Breast epithelium (tissue), 4 donors: ENCODE measurements at regions not wholly inside any gene's neighbourhood (a gene's known extent, or its start where the extent isn't known, plus 50 kb on each side); places are given as distances from the start of the nearest gene placed in this dataset.

Experiments
- DNase-seq, 2 donors: peaks; one replicate each; pipeline ENCODE4 v3.0.0-alpha.2; 2019; ENCODE audit warnings: low spot score in 2 of 2
- H3K27ac ChIP-seq, 2 donors: fragments of 200-600 bp; sonication (generic) in 1 of 2; one replicate each; pipeline ENCODE4 v1.5.1; 2016 to 2019; ENCODE audit warnings: mild to moderate bottlenecking in 1 of 2
- H3K27me3 ChIP-seq, 2 donors: fragments of 200-600 bp; sonication (generic) in 1 of 2; one replicate each; pipeline versions ENCODE4 v1.5.1 to v1.6.0; 2017 to 2019; ENCODE audit warnings: control low read depth in 1 of 2, mild to moderate bottlenecking in 1 of 2
- H3K36me3 ChIP-seq: fragments of 200-600 bp; one replicate; pipeline ENCODE4 v1.5.1; 2019
- H3K4me1 ChIP-seq, 2 donors: fragments of 200-600 bp; sonication (generic); one replicate each; pipeline ENCODE4 v1.5.1; 2016 to 2019; ENCODE audit warnings: control low read depth in 1 of 2
- H3K4me3 ChIP-seq, 3 donors: fragments of 200-600 bp; sonication (generic); 1 replicate in 2 of 3; 2 replicates in 1 of 3; pipeline ENCODE4 v1.5.1; 2016 to 2019; ENCODE audit warnings: mild to moderate bottlenecking in 3 of 3, moderate library complexity in 2 of 3
- H3K9me3 ChIP-seq, 2 donors: fragments of 200-600 bp; sonication (generic) in 1 of 2; one replicate each; pipeline ENCODE4 v1.5.1; 2016 to 2019; ENCODE audit warnings: control low read depth in 1 of 2
- POLR2A ChIP-seq: fragments of 450-650 bp; IDR thresholded peaks from one replicate; pipeline ENCODE4 v1.6.1; 2016; ENCODE audit warnings: antibody characterized with exemption, mild to moderate bottlenecking, moderate library complexity
- POLR2AphosphoS5 ChIP-seq, 3 donors: sonication (generic); formaldehyde crosslinking; IDR thresholded peaks; one replicate each; pipeline ENCODE4 v1.6.1; 2017; ENCODE audit warnings: antibody characterized with exemption in 3 of 3
- intact Hi-C: fragments of 100-400 bp; cut with DNase I; formaldehyde crosslinking; loops from one replicate; pipeline ENCODE4 v1.15.1; 2023; ENCODE audit warnings: low total_unique reads
- TF ChIP-seq, protein P1 (sequence below), 3 donors: fragments of 450-650 bp; IDR thresholded peaks; one replicate each; pipeline ENCODE4 v1.5.1; 2016 to 2017; ENCODE audit warnings: antibody characterized with exemption in 3 of 3, mild to moderate bottlenecking in 3 of 3, moderate library complexity in 3 of 3

DNA sequence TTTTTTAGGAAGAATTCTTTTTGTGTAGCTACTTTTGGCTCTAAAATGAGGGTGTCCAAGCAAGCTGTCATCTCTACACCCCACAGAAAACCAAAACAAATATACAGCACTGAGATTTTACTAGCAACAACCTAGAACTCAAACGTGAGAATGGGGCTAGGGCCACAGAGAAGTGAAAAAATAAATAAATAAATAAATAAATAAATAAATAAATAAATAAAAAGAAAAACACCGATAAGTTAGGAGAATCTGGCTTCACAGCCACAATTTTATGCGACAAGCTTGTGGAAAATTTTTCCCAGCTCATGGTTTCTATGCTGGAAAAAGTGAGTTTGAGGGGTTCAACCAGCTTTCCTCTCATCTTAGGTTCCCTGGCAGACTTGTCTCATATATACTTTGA lies 324.6 kb upstream of the TACR3 start:
- Histone ChIP-seq H3K4me3 (no peak overlapping the region), H3K9me3 (no peaks in the 10 kb centered on the region), H3K27ac (no peak overlapping the region), H3K36me3 (no peaks in the 10 kb centered on the region), H3K4me1 (no peaks in the 10 kb centered on the region), H3K27me3 (no peaks in the 10 kb centered on the region)
- no peak for DNase-seq
- TF ChIP-seq POLR2AphosphoS5 (IDR thresholded peaks at IDR 0.05) (no peak), POLR2A (no peak)
- TF ChIP-seq, protein P1, sequence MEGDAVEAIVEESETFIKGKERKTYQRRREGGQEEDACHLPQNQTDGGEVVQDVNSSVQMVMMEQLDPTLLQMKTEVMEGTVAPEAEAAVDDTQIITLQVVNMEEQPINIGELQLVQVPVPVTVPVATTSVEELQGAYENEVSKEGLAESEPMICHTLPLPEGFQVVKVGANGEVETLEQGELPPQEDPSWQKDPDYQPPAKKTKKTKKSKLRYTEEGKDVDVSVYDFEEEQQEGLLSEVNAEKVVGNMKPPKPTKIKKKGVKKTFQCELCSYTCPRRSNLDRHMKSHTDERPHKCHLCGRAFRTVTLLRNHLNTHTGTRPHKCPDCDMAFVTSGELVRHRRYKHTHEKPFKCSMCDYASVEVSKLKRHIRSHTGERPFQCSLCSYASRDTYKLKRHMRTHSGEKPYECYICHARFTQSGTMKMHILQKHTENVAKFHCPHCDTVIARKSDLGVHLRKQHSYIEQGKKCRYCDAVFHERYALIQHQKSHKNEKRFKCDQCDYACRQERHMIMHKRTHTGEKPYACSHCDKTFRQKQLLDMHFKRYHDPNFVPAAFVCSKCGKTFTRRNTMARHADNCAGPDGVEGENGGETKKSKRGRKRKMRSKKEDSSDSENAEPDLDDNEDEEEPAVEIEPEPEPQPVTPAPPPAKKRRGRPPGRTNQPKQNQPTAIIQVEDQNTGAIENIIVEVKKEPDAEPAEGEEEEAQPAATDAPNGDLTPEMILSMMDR (IDR thresholded peaks at IDR 0.05) = no peak
- intact Hi-C loops = no loop called here

DNA sequence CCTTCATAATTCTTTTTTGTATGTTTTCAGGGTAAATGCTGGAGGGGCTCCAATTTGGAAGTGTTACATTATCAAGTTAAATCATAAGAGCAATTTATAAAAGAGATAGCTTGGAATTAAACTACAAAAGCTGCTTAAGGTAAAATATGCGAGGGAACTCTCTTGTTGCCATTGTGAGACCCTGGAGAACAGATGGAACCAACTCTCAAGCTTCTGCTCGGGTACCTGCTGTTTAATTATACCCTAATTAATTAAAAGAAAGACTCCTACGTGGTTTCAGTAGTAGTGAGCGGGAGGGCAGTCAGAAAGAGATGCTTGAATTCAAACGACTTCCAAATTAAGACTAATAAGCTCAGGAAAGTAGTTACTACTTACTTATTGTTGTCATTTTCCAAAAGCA lies 313.1 kb upstream of the TACR3 start:
- H3K27ac ChIP-seq = no peak overlapping the region
- DNase-seq = no peak
- no peaks in the 10 kb centered on the region for H3K36me3 ChIP-seq
- no peak for TF ChIP-seq POLR2A
- TF ChIP-seq, protein P1 (IDR thresholded peaks at IDR 0.05) = no peak
- no peak for TF ChIP-seq POLR2AphosphoS5 (IDR thresholded peaks at IDR 0.05)
- intact Hi-C loops = no loop called here
- H3K27me3 ChIP-seq = no peaks in the 10 kb centered on the region
- no peaks in the 10 kb centered on the region for H3K4me1 ChIP-seq
- H3K9me3 ChIP-seq = no peaks in the 10 kb centered on the region
- no peak overlapping the region for H3K4me3 ChIP-seq

DNA sequence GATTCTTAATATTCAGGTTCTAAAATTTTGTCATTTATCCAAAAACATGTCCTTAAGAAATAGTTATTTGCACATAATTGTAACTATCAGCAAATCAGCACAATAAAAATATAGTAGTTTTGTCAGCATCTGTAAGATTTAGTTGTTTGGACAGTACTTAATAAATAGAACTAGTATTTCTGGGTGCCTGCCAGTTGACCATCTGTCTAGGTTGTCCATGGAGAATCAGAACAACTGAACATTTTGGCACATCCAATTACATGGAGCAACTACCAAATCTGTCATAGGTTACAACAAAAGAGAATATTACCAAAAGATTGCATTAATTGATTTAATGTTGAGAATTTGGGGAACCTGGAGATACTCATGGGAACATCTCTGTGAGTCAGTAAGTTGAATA lies 305.5 kb upstream of the TACR3 start:
- no peak for TF ChIP-seq POLR2AphosphoS5 (IDR thresholded peaks at IDR 0.05)
- TF ChIP-seq POLR2A = no peak
- TF ChIP-seq, protein P1 (IDR thresholded peaks at IDR 0.05) = no peak
- Histone ChIP-seq H3K36me3 (no peaks in the 10 kb centered on the region), H3K4me1 (no peaks in the 10 kb centered on the region), H3K9me3 (no peaks in the 10 kb centered on the region), H3K27ac (no peak overlapping the region), H3K27me3 (no peaks in the 10 kb centered on the region), H3K4me3 (no peak overlapping the region)
- no peak for DNase-seq
- intact Hi-C loops = no loop called here

DNA sequence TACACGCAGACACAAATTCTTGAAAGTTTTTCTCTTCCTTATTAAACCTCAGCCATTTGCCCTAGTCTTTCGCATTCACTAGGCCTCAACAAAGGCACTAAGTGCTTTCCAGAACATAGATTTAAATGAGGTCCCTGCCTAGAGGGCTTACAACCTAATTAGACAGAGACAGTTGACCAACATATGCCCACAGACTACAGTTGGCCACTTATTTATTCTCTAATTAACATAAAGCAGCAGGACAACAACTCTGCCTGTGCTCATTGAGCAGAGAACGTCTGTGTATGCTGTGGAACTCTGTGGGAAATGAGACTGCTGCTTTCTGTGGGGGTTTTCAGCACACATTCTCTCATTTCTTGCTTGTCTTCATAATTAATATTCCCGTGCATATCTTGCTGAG lies 303.0 kb upstream of the TACR3 start:
- no peaks in the 10 kb centered on the region for H3K9me3 ChIP-seq
- no peaks in the 10 kb centered on the region for H3K36me3 ChIP-seq
- no peak overlapping the region for H3K27ac ChIP-seq
- H3K4me3 ChIP-seq = no peak overlapping the region
- H3K4me1 ChIP-seq = no peaks in the 10 kb centered on the region
- TF ChIP-seq POLR2A (no peak), POLR2AphosphoS5 (IDR thresholded peaks at IDR 0.05) (no peak)
- TF ChIP-seq, protein P1 (IDR thresholded peaks at IDR 0.05) = no peak
- no peaks in the 10 kb centered on the region for H3K27me3 ChIP-seq
- intact Hi-C loops = no loop called here
- no peak for DNase-seq

DNA sequence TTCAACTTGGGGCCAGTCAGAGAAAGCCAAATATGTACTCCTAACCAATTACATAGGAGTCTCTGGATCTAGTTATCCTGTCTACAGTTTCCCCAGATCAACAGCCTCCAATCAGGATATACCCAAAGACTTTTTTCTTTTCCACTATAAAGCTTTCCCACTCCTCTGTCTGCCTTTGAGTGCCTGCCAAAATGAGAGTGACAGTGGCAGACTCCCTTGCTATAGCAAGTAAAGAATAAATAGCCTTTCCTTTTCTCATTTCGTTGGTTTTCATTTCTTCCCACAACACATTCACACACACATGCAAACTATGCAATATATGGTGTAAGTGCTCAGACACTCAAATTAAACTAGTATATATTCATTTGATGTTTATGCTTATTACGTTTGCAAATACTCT lies 302.4 kb upstream of the TACR3 start:
- Histone ChIP-seq H3K27ac (no peak overlapping the region), H3K27me3 (no peaks in the 10 kb centered on the region), H3K4me3 (no peak overlapping the region), H3K9me3 (no peaks in the 10 kb centered on the region), H3K36me3 (no peaks in the 10 kb centered on the region), H3K4me1 (no peaks in the 10 kb centered on the region)
- TF ChIP-seq, protein P1 (IDR thresholded peaks at IDR 0.05) = no peak
- no peak for TF ChIP-seq POLR2A
- no peak for TF ChIP-seq POLR2AphosphoS5 (IDR thresholded peaks at IDR 0.05)
- no peak for DNase-seq
- intact Hi-C loops = no loop called here
